Naive thymus-derived CD4-positive, alpha-beta T cell (primary cell): ENCODE measurements at regions not wholly inside any gene's neighbourhood (a gene's known extent, or its start where the extent isn't known, plus 50 kb on each side); places are given as distances from the start of the nearest gene placed in this dataset.
"Not testable (repeated sequence)": the region's sequence is repeated elsewhere in the genome, so short reads cannot be mapped to it uniquely, and the experiment has no call there.

Experiments
- ATAC-seq: fragments of 150-1000 bp; cut with Tn5 transposase; 2 replicates; pipeline ENCODE4 v1.10.0; 2021; ENCODE audit warnings: mild to moderate bottlenecking, moderate library complexity
- CTCF ChIA-PET: fragments of 350-600 bp; sonication (Branson Sonifier 250); formaldehyde crosslinking; loops from one replicate; lab custom pipeline; 2021; ENCODE audit warnings: antibody characterized with exemption; lab: Charles Lee
- POLR2A ChIA-PET: fragments of 350-600 bp; sonication (Branson Sonifier 250); formaldehyde crosslinking; loops from one replicate; lab custom pipeline; 2021; ENCODE audit warnings: antibody characterized with exemption, inconsistent platforms; lab: Charles Lee
- DNase-seq, 9 donors: peaks; one replicate each; pipeline versions ENCODE4 v3.0.0 to v3.0.0-alpha.2; 2020 to 2022; ENCODE audit warnings: mixed read lengths in 1 of 9
- H3K27ac ChIP-seq: one replicate; pipeline ENCODE4 v1.7.0; 2013; ENCODE audit warnings: mild to moderate bottlenecking, low read depth, low read length, moderate library complexity
- H3K27me3 ChIP-seq, 2 donors: one replicate each; pipeline ENCODE4 v1.7.0; 2013; ENCODE audit warnings: low read length in 2 of 2, mild to moderate bottlenecking in 2 of 2, moderate library complexity in 2 of 2; ENCODE audit not compliant: control insufficient read depth in 2 of 2, insufficient read depth in 2 of 2
- H3K36me3 ChIP-seq, 3 experiments: 1 replicate in 2 of 3; 2 replicates in 1 of 3; pipeline ENCODE4 v1.7.0; 2013; ENCODE audit warnings: low read length in 3 of 3, mild to moderate bottlenecking in 3 of 3, moderate library complexity in 1 of 3; ENCODE audit not compliant: insufficient read depth in 3 of 3, control insufficient read depth in 2 of 3
- H3K4me1 ChIP-seq, 2 donors: one replicate each; pipeline ENCODE4 v1.7.0; 2013; ENCODE audit warnings: low read length in 2 of 2, mild to moderate bottlenecking in 2 of 2, moderate library complexity in 1 of 2; ENCODE audit not compliant: control insufficient read depth in 2 of 2, insufficient read depth in 2 of 2
- H3K4me3 ChIP-seq: 2 replicates; pipeline ENCODE4 v1.7.0; 2013; ENCODE audit warnings: mild to moderate bottlenecking, low read length
- H3K9me3 ChIP-seq, 3 experiments: 1 replicate in 2 of 3; 2 replicates in 1 of 3; pipeline ENCODE4 v1.7.0; 2013; ENCODE audit warnings: low read length in 3 of 3; ENCODE audit not compliant: control insufficient read depth in 2 of 3
- H3K27ac Mint-ChIP-seq, 9 donors: one replicate each; pipeline ENCODE4 v1.8.0; 2020 to 2022; ENCODE audit warnings: mixed read lengths in 9 of 9, mild to moderate bottlenecking in 8 of 9, moderate library complexity in 5 of 9, inconsistent platforms in 2 of 9
- H3K27me3 Mint-ChIP-seq, 5 donors: one replicate each; pipeline ENCODE4 v1.8.0; 2021 to 2022; ENCODE audit warnings: mixed read lengths in 5 of 5, mild to moderate bottlenecking in 1 of 5
- H3K36me3 Mint-ChIP-seq, 5 donors: one replicate each; pipeline ENCODE4 v1.8.0; 2020 to 2022; ENCODE audit warnings: mixed read lengths in 5 of 5, mild to moderate bottlenecking in 3 of 5, inconsistent platforms in 1 of 5
- H3K4me1 Mint-ChIP-seq, 7 donors: one replicate each; pipeline ENCODE4 v1.8.0; 2020 to 2022; ENCODE audit warnings: mixed read lengths in 7 of 7, mild to moderate bottlenecking in 3 of 7, inconsistent platforms in 1 of 7
- H3K4me3 Mint-ChIP-seq, 10 donors: one replicate each; pipeline ENCODE4 v1.8.0; 2020 to 2022; ENCODE audit warnings: mild to moderate bottlenecking in 10 of 10, mixed read lengths in 10 of 10, moderate library complexity in 6 of 10, inconsistent platforms in 2 of 10
- H3K9me3 Mint-ChIP-seq, 11 donors: one replicate each; pipeline ENCODE4 v1.8.0; 2020 to 2022; ENCODE audit warnings: mixed read lengths in 11 of 11, mild to moderate bottlenecking in 4 of 11, inconsistent platforms in 1 of 11, moderate library complexity in 1 of 11
- intact Hi-C, 2 donors: fragments of 100-400 bp; cut with micrococcal nuclease; formaldehyde crosslinking; loops; one replicate each; pipeline ENCODE4 v1.15.1; 2023

- intact Hi-C loops, result no loop called here
- no peak overlapping the region for H3K4me3 Mint-ChIP-seq
- H3K4me1 ChIP-seq, result no peaks in the 10 kb centered on the region
- ATAC-seq, result no peak
- H3K4me3 ChIP-seq, result no peak overlapping the region
- no peak for DNase-seq
- peaks cover 0 to 6% of the 10 kb centered on the region in 2 donors for H3K27me3 ChIP-seq
- peaks cover 0 to 6% (median 0%) of the 10 kb centered on the region in 11 donors for H3K9me3 Mint-ChIP-seq
- peaks cover 0 to 6% (median 0%) of the 10 kb centered on the region in 5 donors for H3K36me3 Mint-ChIP-seq
- H3K27me3 Mint-ChIP-seq, result peaks cover 12 to 40% (median 18%) of the 10 kb centered on the region in 5 donors
- H3K9me3 ChIP-seq, result no peaks in the 10 kb centered on the region
- H3K27ac Mint-ChIP-seq, result no peak overlapping the region
- ChIA-PET CTCF (interaction anchor here (0.6 kb wide), 1 partner anchor 436 kb away, joined by 3 read pairs; no protein-coding TSS in a partner anchor), POLR2A (interaction anchor here (0.6 kb wide), 1 partner anchor 146 kb away, joined by 3 read pairs; no protein-coding TSS in a partner anchor)
- H3K36me3 ChIP-seq, result no peaks in the 10 kb centered on the region
- no peak overlapping the region for H3K27ac ChIP-seq
- H3K4me1 Mint-ChIP-seq, result peaks cover 0 to 25% (median 5%) of the 10 kb centered on the region in 7 donors
These were observed 163.5 kb downstream of the OR2B2 start for GRCh38 chr6:27748661-27749060.

- CTCF ChIA-PET, result no interaction called here
- no peak for DNase-seq
- no peak for ATAC-seq
- peaks cover 0 to 23% (median 5%) of the 10 kb centered on the region in 7 donors for H3K4me1 Mint-ChIP-seq
- Histone ChIP-seq H3K9me3 (no peaks in the 10 kb centered on the region), H3K4me1 (no peaks in the 10 kb centered on the region), H3K27me3 (peaks cover 0 to 7% of the 10 kb centered on the region in 2 donors), H3K36me3 (no peaks in the 10 kb centered on the region), H3K27ac (no peak overlapping the region), H3K4me3 (no peak overlapping the region)
- intact Hi-C loops, result no loop called here
- no peak overlapping the region for H3K27ac Mint-ChIP-seq
- no peaks in the 10 kb centered on the region for H3K36me3 Mint-ChIP-seq
- H3K27me3 Mint-ChIP-seq, result peaks cover 22 to 44% (median 28%) of the 10 kb centered on the region in 5 donors
- POLR2A ChIA-PET, result no interaction called here
- no peak overlapping the region for H3K4me3 Mint-ChIP-seq
- peaks cover 0 to 2% (median 0%) of the 10 kb centered on the region in 11 donors for H3K9me3 Mint-ChIP-seq
These were observed 164.6 kb downstream of the OR2B2 start for GRCh38 chr6:27747637-27748036.

GRCh38 chr6:27746860-27747259 is 165.3 kb downstream of the OR2B2 start:
- H3K9me3 Mint-ChIP-seq, H3K27me3 ChIP-seq, DNase-seq, CTCF ChIA-PET, H3K9me3 ChIP-seq, H3K27ac Mint-ChIP-seq, H3K4me3 ChIP-seq, H3K27ac ChIP-seq, H3K36me3 ChIP-seq, H3K36me3 Mint-ChIP-seq, ATAC-seq, H3K4me3 Mint-ChIP-seq, H3K4me1 ChIP-seq, POLR2A ChIA-PET, intact Hi-C loops: not testable (repeated sequence)
- Mint-ChIP-seq H3K27me3 (peaks cover 24 to 48% (median 34%) of the 10 kb centered on the region in 5 donors), H3K4me1 (peaks cover 0 to 20% (median 0%) of the 10 kb centered on the region in 7 donors)

- no peaks in the 10 kb centered on the region for H3K4me1 ChIP-seq
- peaks cover 0 to 7% of the 10 kb centered on the region in 2 donors for H3K27me3 ChIP-seq
- H3K36me3 Mint-ChIP-seq, result no peaks in the 10 kb centered on the region
- ATAC-seq (no peak), DNase-seq (no peak)
- no peaks in the 10 kb centered on the region for H3K9me3 ChIP-seq
- CTCF ChIA-PET, result interaction anchor here (0.7 to 2.6 kb wide), 2 partner anchors 9 to 312 kb away, joined by 3 to 6 read pairs; no protein-coding TSS in a partner anchor
- intact Hi-C loops, result no loop called here
- H3K27ac Mint-ChIP-seq, result no peak overlapping the region
- POLR2A ChIA-PET, result interaction anchor here (0.7 kb wide), 1 partner anchor 1134 kb away, joined by 3 read pairs; no protein-coding TSS in a partner anchor
- H3K4me3 ChIP-seq, result no peak overlapping the region
- H3K27ac ChIP-seq, result no peak overlapping the region
- peak overlapping the region in 1 of 10 donors; percentile 12 for H3K4me3 Mint-ChIP-seq
- peaks cover 0 to 17% (median 3%) of the 10 kb centered on the region in 7 donors for H3K4me1 Mint-ChIP-seq
- H3K27me3 Mint-ChIP-seq, result peaks cover 30 to 48% (median 34%) of the 10 kb centered on the region in 5 donors
- H3K9me3 Mint-ChIP-seq, result peaks cover 0 to 2% (median 0%) of the 10 kb centered on the region in 11 donors
- H3K36me3 ChIP-seq, result no peaks in the 10 kb centered on the region
These were observed 168.4 kb downstream of the OR2B2 start for GRCh38 chr6:27743787-27744186.

GRCh38 chr6:27742833-27743573 is 169.2 kb downstream of the OR2B2 start:
- no peak for DNase-seq
- Mint-ChIP-seq H3K4me1 (peaks cover 2 to 23% (median 7%) of the 10 kb centered on the region in 7 donors), H3K4me3 (no peak overlapping the region), H3K36me3 (peaks cover 0 to 2% (median 0%) of the 10 kb centered on the region in 5 donors), H3K27me3 (peaks cover 33 to 53% (median 34%) of the 10 kb centered on the region in 5 donors), H3K27ac (no peak overlapping the region), H3K9me3 (peaks cover 0 to 2% (median 0%) of the 10 kb centered on the region in 11 donors)
- no peak for ATAC-seq
- ChIA-PET CTCF (interaction anchor here (2.6 kb wide), 1 partner anchor 9 kb away, joined by 6 read pairs; no protein-coding TSS in a partner anchor), POLR2A (interaction anchor here (0.7 kb wide), 1 partner anchor 1133 kb away, joined by 3 read pairs; no protein-coding TSS in a partner anchor)
- no peaks in the 10 kb centered on the region for H3K36me3 ChIP-seq
- H3K27me3 ChIP-seq, result peaks cover 0 to 7% of the 10 kb centered on the region in 2 donors
- H3K4me3 ChIP-seq, result no peak overlapping the region
- no peaks in the 10 kb centered on the region for H3K4me1 ChIP-seq
- H3K27ac ChIP-seq, result no peak overlapping the region
- intact Hi-C loops, result no loop called here
- H3K9me3 ChIP-seq, result no peaks in the 10 kb centered on the region

- ATAC-seq, H3K27me3 ChIP-seq, H3K27ac ChIP-seq, intact Hi-C loops, H3K36me3 Mint-ChIP-seq, H3K4me3 ChIP-seq, CTCF ChIA-PET, H3K9me3 Mint-ChIP-seq, DNase-seq, H3K9me3 ChIP-seq, H3K36me3 ChIP-seq, H3K4me1 ChIP-seq: not testable (repeated sequence)
- peaks cover 25 to 57% (median 40%) of the 10 kb centered on the region in 5 donors for H3K27me3 Mint-ChIP-seq
- peak overlapping the region in 2 of 10 donors; percentile 14 to 25 for H3K4me3 Mint-ChIP-seq
- POLR2A ChIA-PET, result interaction anchor here (2.6 kb wide), 1 partner anchor 12 kb away, joined by 8 read pairs; no protein-coding TSS in a partner anchor
- H3K4me1 Mint-ChIP-seq, result peaks cover 5 to 26% (median 13%) of the 10 kb centered on the region in 7 donors
- peak overlapping the region in 1 of 9 donors; percentile 29 for H3K27ac Mint-ChIP-seq
These were observed 172.3 kb downstream of the OR2B2 start for GRCh38 chr6:27739902-27740301.
